Fibroblast of skin of scalp (primary cell): ENCODE measurements at regions not wholly inside any gene's neighbourhood (a gene's known extent, or its start where the extent isn't known, plus 50 kb on each side); places are given as distances from the start of the nearest gene placed in this dataset.

Source experiments
- DNase-seq: peaks from one replicate; pipeline ENCODE4 v3.0.0-alpha.2; 2013

- peak; percentile 34 for DNase-seq
These were observed 398.9 kb downstream of the ETS1 start for GRCh38 chr11:128188346-128189004.

DNA sequence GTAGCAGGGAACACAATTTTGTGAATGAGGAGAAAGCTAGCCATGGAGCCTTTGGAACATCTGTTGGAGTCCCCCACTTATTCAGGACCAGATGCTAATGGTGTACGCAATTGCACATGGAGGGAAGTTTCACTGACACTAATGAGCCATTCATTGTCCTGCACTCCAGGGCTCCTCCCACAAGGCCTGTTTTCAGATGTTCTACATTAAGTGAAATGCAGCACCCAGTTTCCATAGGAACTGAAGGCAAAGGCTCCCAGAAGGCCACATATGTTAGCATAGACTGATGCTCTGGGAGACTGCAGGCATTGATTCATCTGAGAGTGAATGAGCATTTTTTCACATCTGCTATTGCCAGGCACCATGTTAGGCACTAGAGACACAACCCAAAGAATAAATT is 399.5 kb downstream of the ETS1 start:
- DNase-seq, result peak; percentile 71

DNA sequence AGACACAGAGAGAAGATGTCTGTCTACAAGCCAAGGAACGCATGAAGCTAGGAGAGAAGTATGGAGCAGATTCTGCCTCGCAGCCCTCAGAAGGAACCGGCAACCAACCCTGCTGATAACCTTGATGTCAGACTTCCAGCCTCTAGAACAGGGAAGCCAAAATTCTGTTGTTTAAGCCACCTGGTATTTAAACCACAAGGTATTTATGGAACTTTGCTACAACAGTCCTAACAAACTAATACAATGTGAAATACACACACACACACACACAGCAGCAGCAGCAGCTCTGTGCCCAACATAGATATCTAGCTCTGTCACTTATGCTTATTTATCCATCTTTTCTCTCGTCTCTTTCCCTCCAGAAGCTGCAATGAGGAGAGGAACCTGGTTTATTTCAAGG is 400.0 kb downstream of the ETS1 start:
- DNase-seq, result no peak

- DNase-seq, result no peak
These were observed 402.4 kb downstream of the ETS1 start for GRCh38 chr11:128184981-128185380.

DNA sequence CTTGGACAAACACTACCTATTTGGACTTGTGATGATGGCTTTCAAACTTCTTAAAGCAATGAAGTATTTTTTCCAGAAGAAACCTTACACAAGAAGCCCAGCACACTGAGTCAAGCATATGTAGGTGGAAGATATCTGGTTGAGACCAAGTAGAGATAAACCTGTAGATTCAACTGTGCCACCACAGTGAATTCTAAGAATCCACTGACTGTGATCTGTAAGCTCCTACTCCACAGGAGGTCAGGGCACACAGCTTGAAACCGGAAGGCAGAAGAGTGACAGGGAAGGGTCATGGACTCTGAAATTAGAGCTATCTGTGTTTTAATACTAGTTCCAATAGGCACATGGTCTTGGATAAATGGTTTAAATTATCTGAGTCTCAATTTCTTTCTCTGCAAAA is 404.5 kb downstream of the ETS1 start:
- DNase-seq, result no peak

DNA sequence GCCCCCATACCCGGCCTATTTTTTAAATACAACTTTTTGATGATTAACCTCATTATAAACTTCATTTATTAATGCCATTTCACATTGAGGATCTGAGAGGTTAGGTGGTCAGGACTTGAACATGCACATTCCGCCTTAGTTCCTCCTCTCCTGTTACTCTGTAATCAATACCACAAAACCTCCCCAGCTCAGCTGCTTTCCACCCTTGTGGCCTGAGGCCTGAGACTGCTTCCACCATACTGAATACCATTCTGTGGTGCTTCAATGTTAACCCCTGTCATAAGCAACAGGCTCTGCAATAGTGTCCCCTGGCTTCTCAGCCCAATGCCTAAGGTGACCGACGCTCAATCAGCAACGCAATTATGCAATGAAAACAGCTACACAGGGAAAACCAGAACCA is 405.4 kb downstream of the ETS1 start:
- no peak for DNase-seq

- DNase-seq, result no peak
These were observed 406.3 kb downstream of the ETS1 start for GRCh38 chr11:128181088-128181480.

- DNase-seq, result peak; percentile 92
These were observed 406.8 kb downstream of the ETS1 start for GRCh38 chr11:128180441-128181087.

GRCh38 chr11:128179512-128179911 is 407.8 kb downstream of the ETS1 start:
- DNase-seq, result no peak

DNA sequence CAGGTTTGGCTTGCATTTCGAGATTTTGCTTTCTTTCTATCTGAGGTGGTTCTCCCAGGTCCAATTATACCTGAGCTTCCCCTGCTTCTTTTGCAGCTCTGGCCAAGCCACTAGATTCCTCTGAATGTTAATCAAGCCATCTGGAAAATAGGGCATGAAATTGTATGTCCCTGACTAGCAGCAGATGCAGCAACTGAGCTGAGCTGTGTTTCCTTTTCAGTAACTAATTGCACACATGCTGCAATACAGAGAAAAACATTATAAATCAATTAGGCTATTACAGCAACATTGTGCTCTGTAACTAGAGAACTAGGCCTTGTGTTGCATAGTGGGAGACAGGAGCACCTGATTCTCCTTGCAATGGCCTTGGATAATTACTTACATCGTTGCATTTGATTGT is 408.3 kb downstream of the ETS1 start:
- DNase-seq, result no peak

- peak; percentile 93 for DNase-seq
These were observed 412.7 kb downstream of the ETS1 start for GRCh38 chr11:128174465-128175291.

- DNase-seq, result peak; percentile 88
These were observed 415.1 kb downstream of the ETS1 start for GRCh38 chr11:128172046-128172878.

DNA sequence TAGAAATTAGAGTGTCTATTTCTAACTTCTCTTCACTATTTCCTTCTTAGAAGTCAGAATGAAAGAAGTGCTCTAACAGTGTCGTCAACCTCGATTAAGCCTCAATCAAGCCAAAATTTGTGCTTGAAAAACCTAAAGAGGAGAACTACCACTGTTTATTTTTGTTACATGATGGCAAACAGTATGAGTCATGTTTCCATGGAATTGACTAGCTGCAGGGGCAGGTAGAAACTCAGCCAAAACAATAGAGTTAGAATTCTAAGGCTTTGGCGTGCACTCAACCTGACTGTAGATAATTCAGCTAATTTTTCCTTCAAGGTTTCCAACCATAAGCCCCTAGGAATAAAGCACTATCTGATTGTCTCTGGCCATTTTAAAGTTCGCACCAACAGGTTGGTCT is 415.9 kb downstream of the ETS1 start:
- DNase-seq, result no peak

- no peak for DNase-seq
These were observed 421.8 kb downstream of the ETS1 start for GRCh38 chr11:128165572-128165971.

GRCh38 chr11:128164080-128164741 is 423.1 kb downstream of the ETS1 start:
- DNase-seq, result no peak

GRCh38 chr11:128161994-128162393 is 425.4 kb downstream of the ETS1 start:
- no peak for DNase-seq

DNA sequence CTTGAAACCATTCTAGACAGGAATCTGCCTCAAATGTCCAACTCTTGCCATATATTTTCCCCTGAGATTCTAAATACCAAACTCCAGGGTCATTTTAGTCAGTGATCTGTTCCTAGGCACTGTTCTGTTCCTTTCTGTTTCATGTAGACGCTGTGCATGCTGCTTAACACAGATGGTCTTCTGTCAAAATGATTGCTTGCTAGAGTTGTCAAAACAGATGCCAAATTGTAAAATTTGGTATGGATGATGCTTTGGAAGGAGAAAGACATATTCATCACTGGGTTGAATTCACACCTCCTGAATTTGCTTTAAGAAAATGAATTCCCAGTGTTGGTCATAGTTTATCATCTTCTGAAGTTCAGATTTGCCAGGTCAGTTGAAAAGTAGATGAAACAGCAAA is 425.9 kb downstream of the ETS1 start:
- no peak for DNase-seq

GRCh38 chr11:128158860-128159259 is 428.5 kb downstream of the ETS1 start:
- DNase-seq, result no peak

DNA sequence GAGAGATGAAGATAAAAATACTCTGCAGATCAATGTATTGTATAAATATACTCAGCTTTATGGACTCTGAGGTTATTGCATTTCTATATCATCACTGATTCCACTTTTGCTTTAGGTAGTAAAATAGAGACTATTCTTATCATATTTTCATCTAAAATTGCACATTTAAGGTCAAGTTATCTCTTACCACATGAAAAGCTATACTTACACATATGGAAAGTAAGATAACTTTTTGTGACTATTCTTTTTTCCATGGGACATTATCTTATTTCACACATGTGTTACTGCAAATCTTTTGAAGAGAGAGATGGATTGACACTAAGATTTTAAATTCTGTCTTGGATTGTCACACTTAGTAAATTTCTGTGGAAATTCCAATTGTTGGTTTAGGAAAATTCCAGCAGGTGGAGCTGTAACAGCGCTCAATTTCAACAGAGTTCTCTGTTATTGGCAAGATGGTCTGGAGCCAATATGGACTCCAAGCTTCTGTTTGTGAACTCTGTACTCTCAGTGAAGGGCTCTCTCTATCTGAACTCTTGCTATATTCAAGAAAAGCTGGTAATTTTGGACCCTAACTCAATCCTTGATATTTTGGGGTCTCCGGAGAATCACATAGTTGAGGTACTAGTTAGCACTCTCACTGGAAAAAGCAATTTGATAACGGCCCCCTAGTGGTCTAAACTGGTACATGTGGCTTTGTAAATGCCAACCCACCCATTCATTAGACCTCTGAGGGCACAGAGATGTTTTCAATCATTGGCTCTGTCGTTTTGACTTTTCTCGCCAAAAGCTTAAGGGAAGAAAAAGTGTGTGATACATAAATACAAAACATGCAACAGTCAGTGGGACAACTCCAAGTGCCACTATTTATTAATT is 429.7 kb downstream of the ETS1 start:
- peak; percentile 83 for DNase-seq

- no peak for DNase-seq
These were observed 430.9 kb downstream of the ETS1 start for GRCh38 chr11:128156486-128156885.

GRCh38 chr11:128155590-128155989 is 431.8 kb downstream of the ETS1 start:
- no peak for DNase-seq
